HuH-7 (cell line): ENCODE measurements at regions not wholly inside any gene's neighbourhood (a gene's known extent, or its start where the extent isn't known, plus 50 kb on each side); places are given as distances from the start of the nearest gene placed in this dataset.

Source experiments
- DNase-seq: peaks from one replicate; pipeline ENCODE4 v3.0.0; 2011; ENCODE audit warnings: low spot score

DNA sequence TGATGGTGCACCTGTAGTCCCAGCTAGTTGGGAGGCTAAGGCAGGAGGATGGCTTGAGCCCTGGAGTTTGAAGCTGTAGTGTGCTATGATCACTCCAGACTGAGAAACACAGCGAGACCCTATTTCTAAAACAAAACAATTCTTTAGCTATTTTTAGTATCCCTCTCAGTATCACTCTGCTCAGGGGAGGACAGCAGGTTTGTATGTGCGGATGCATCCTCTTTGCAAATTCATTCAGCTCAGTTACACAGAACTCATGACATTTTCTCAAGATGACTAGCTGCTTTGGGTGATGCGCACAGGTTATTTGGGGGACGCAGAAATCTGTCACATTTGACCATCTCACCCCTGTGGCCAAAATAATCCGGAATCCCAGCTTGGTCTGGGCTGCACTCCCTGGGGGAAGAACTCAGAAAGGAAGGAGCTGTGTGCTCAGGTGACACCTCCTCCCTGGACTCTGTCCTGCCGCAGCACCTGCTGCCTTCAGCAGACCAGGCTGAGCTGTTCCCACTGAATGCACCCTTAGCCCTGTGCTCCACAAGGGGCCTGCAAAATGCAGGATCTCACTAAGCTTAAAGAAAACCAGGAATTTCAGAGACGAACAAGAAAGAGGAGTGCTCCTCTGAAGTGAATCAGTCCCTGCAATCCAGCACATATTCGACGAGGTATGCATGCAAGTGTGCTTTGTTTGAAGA is 89.5 kb upstream of the PGBD5 start:
- DNase-seq, result no peak

DNA sequence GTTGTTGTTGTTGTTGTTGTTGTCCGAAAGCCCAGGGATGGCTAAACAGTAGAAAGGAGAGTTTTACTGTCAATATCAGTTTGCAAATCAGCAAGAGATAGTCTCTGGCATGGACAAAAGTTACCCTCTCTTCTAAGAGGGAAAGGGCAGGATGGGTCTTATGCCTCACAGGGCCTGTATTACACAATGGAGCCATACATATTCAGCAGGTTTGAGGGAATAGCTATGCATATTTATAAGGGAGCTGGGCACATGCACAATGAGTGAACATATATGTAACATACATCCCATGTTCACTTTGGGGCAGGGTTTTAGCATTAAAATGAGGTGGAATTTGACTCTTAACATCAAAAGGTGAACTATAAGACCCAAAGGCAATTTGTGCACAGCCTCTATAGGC is 84.4 kb upstream of the PGBD5 start:
- no peak for DNase-seq

DNA sequence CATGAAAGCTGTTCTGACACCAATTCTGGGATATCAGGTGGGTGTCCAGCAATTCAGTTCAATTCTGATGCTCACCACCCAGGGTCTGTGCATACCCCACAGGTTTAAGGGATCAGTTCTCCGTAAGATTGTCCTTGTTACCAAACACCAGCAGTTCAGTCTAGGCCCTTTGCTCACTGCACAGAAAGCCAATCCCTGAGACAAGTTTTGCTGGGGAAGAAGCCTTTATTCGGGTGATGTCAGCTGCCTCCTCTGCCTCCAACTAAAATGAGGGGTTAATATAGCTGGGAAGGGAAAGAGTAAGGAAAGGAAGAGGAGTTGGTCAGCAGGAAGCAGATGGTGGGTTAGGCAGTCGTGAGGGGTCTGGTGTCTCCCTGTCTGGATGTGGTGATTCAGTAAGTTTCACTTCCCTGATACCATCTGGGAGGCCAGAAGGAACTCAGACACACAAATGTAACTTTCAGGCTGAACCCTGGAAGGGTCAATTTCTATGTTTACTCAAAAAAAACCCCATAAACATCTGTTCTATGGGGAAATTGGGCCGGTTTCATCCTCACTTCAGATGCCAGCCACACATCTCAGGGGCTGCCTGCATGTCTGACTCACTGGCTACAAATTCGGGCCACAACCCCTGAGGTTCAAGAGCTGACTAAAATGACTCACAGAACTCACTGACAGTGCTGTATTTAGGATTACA is 83.3 kb upstream of the PGBD5 start:
- DNase-seq, result no peak

DNA sequence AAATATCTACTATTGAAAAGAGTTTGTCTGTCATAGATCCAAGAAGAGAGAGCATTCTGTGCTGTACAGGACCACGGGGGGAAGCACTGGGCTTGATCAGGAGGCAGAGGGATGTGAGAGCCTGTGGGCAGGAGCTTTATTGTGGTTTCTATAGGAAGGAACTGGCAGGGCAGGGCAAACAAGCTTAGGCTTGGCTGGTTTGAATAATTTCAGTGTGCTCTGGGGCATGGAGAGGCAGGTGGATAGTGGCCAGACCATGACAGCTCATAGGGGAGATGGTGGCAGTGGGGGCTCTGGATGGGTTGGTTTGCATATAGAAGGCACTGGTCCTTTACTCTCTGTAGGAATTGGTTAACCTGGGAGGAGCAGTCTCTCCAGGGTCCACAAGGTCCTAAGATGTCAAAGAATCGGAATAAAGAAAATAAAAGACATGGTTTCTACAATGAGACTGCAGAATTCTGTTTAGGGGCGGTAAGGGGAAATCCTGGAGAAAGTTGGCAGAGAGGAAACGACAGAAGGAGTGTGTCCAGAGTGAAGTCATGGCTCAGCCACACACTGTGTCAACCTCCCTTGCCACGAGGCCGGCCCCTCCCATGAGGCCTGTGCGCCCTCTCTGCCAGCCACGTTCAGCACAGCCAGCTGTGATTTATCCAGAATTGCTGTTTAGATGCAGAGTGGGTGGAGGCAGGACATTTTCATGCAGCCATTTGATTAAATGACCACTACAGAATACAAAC is 81.7 kb upstream of the PGBD5 start:
- no peak for DNase-seq

DNA sequence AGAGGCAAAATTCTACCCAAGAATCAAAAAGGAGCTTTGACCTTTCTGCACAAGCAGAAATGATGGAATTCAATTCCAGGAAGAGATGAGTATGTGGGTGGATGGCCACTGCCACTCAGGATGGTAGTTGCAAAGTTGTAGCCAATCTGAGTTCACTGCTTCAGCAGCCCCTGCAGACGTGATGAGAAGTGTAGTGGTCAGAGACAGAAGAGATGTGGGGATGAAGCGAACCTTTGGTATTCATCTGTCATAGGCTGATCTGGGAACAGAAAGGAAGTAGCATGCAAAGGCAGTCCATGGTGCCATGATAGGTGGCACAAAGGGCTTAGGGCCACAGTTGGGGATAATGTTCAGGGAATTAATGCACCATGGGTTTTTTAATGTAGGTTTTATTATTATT is 81.1 kb upstream of the PGBD5 start:
- no peak for DNase-seq

DNA sequence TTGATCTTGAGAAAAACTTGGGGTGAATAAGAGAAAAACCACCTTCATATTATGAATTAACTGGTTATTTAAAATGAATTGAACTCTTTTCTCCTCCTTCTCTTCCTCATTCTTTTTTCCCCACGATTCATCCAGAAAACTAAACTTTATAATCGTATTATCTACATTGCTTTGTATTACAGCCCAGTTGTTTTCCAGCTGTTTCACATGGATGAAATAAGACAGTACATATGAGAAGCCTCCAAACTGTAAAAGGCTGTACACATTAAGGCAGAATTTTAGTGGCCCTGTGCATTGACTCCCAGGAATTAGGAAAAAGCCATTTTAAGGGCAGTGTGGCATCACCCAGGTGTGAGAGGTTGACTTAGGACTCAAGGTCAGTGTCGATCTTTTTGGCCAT is 80.3 kb upstream of the PGBD5 start:
- DNase-seq, result no peak

DNA sequence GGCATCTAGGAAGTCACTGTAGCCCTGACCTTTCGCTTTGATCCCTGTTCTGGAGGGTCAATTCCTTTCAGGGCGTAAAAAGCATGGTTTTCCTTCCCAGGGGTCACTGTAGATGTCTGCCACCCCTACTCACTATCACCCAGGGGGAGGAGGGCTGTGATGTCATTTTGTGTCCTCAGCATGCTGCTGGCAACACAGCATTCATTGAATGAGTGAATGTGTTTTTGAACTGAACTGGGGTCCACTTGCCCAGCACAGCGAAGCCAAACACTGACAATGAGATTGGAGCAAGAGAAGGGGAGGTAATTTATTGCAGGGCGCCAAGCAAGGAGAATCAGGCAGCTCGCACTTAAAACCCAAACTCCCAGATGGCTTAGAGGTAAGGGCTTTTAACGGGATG is 78.2 kb upstream of the PGBD5 start:
- DNase-seq, result no peak

DNA sequence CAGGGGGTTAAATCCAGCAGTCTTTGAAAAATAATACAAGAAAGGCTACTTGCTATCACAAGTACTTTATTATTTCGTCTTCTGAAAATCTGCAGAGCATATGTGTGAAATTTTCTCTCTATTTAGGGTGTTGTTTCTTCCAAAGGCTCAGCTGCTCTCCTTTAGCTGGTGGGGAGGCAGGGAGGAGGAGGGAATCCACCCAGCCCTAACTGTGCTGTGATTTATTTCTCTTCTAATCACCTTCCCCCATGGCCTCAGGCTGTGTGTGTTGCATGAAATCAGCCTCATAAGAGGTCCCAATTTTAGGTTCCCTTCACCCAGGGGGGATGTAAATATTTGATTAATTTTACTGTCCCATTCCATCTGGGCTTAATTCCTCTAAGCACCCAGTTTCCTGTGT is 77.6 kb upstream of the PGBD5 start:
- DNase-seq, result no peak

DNA sequence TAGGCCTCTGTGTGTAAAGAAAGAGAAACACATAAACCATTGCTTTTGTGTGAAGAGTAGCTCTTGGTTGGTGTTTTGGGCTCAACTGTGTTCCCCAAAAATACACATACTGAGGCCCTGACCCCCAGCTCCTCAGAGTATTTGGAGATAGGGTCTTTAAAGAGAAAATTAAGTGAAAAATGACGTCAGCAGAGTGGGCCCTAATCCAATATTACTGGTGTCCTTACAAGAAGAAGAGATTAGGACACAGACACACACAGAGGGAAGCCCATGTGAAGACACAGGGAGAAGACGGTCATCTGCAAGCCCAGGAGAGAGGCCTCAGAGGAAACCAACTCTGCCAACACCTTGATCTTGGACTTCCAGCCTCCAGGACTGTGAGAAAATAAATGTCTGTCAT is 76.9 kb upstream of the PGBD5 start:
- DNase-seq, result no peak

DNA sequence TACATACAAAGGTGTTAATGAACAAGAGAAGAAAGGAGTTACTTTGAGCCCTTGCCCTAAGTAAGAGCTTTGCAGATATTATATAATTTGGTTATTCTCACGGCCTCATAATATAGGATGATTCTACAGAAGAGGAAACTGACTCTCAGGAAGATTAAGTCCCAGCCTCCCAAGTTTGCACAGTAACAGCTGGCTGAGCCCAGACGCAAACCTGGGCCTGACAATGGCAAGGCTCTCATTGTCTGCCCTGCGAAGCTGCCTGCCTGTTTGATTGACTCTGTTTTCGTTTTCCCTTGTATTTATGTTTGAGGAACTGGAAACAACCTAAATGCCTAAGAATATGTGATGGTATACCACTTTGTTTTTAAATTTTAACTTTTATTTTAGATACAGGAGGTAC is 76.2 kb upstream of the PGBD5 start:
- DNase-seq, result no peak

DNA sequence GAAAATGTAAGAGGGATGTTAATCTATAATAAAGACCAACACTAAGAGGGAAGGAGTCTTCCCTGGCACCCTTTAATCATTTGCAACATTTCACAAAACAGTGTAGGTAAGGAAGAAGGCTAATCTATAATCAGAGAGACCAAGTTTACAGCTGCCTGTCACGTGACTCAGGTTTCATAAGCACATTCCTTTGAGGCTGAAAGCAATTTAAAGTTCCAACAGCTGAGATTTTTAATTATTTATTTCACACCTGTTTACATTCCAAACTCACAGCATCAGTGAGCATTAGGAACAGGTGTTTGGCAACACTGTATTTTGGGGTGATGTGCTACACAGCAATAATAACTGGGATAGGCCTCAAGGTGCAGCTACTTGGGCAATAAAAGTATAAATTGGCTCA is 75.7 kb upstream of the PGBD5 start:
- no peak for DNase-seq

DNA sequence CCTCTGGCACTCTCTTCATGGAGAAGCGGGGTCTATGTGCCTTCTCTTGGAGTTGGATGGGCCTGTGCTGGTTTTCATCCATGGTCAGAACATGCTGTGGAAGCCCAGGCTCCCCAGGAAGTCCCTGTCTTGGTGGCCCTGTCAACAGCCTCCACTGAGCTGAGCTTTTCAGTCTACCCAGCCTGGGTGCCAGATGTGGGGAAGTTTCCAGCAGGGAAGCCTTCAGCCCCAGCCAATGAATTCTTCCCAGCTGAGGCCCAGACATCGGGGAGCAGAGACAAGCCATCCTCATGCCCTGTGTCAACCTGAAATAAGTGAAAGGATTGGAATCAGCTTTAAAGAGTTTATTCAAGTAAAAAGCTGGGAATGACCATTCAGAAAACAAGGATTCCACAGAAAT is 75.1 kb upstream of the PGBD5 start:
- DNase-seq, result no peak

DNA sequence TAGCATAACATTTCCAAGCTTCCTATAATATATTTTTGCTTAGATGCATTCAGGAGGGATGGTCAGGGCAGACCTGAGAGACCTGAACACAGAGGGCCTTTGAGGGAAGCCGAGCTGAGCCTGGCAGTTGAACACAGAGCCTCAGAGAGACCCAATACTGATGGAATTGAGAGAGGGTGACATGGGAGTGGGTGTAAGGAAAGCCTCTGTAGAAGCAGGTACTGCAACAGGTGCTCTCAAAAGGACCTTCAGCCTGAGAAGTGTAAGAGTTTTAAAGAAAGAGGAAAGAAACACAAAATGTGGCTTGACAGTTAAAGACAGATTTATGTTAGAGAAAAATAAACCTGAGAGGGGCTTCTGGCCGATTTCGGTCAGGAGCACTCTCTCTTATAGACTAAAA is 73.9 kb upstream of the PGBD5 start:
- no peak for DNase-seq

DNA sequence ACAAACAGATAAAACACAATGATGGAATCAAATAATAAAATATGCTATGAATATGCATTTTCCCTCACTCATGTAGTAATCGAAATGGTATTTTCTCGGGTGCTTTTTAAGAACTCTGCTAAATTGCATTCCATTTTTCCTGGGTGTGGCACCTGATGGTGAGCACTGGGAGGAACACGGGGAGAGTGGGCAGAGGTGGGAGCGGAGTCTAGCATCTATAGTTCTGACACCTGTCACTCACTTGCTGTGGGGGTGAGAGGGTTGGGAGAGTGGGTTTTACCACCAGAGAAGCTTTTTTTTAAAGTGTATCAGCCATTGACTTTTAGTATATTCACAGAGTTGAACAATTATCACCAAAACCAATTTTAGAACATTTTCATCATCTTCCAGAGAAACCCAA is 73.4 kb upstream of the PGBD5 start:
- DNase-seq, result no peak

DNA sequence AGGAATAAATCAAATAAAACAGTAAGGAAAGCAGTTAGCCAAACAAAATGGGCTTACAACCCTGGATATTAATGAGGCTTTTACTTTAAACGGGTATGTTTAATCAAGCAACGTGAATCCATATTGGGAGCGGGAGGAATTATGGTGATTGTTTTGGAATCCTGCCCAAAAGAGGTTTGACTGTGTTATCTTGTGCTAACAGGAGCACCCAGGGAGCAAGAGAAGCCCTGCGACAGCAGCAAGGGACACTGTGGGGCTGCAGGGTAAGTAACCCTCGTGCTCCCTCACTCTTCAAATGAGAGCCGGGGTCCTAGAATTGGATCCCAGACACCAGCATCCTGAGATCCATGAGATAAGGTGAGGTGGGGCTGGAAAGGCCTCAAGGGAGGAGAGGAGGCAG is 72.6 kb upstream of the PGBD5 start:
- DNase-seq, result no peak

DNA sequence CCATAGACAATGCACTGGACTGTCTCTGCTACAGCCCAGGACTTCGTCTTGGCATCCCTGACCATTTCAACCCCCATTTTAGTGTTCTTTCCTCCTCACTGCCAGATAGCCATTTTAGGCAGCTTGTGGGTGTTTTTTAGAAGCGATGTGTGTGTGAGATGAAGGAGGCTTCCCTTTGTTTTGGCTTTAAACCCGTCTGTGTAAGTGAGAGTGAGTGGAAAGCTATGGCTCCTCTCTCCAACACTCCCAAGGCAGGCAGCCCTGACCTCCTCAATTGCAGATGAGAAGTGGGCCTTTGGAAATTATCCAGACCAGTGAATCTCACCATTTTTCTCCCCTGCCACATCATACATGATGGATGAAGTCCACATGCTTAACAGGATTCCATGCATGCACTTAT is 70.3 kb upstream of the PGBD5 start:
- DNase-seq, result no peak

DNA sequence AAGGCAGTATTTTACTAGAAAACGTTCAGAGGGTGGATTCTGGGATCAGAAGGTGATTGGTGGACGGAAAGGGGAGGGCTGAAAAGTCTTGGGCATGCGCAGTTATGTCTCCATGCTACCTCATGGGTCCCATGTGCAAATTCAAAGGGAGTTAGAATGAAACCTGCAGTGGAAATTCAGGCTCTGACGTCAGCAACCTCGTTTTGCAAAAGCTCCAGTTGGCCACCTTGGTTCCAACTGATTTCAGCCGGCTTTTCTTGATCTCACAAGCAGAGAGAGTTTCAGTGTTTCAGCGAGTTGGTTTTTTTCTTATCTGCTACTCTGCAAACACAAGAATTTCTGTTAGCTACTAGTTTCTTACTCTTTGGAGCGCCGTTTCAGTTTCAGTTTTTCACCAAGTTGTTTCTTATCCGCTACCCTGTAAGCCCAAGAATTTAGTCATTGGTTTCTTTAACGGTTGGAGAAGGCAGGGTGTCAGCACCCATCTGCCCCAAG is 69.8 kb upstream of the PGBD5 start:
- DNase-seq, result no peak

DNA sequence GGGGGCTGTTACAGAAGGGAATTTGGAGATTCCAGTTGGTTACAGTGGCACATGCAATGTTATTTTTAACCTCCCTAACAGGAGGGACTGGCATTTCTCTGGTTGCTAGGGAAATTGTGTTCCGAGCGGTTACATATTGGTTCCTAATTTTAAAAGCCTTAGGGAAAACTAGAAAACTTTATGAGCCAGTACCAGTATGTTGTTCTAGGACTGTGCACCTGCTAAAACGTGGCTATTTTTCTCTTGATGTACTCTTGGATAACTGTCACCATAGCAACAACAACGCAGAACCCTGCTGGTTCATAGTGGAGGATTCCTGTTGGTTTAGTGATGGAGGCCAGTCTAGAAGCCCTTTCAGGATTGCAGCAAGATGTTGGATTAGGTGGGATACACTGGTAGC is 68.9 kb upstream of the PGBD5 start:
- no peak for DNase-seq

DNA sequence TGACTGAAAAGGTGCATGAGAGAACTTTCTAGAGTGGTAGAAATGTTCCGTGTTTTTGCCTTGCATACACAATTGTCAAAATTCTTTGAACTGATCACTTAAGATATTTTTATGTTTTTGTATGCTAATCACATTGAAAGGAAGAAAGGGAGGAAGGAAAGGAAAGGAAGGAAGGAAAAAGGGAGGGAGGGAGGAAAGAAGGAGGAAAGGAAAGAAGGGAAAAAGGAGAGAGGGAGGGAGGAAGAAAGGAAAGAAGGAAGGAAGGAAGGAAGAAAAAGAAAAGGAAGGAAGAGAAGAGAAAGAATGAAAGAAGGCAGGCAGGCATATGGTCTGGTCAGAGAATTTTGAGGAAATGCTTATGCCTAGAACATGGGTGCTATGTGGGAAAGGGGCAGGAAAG is 68.4 kb upstream of the PGBD5 start:
- DNase-seq, result no peak

DNA sequence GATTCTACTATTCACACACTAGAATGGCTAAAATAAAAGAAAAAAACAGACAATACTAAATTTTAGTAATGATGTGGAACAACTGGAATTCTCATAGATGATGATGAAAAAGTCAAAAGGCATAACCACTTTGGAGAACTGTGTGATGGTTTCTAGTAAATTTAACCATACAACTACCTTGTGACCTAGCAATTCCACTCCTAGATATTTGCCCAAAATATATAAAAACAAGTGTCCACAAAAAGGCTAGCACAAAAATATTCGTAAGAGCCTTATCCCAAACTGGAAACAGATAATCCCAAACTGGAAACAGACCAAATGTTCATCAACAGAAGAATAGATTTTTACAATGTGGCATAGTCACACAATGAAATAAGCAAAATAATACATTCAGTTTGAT is 67.9 kb upstream of the PGBD5 start:
- no peak for DNase-seq

DNA sequence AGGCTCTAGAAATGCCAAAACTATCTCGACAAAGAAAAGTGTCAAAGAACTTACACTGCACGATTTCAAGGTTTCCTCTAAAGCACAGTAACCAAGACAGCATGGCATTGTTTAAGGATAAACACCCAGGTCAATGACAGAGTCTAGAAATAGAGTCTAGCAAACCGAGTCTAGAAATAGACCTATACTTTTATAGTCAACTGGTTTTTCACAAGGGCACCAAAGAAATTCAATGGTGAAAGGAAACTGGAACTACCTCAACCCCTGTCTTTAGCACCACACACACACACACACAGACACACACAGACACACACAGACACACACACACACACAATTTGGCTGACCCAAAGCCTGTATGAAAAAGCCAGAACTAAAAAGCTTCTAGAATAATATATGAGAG is 67.1 kb upstream of the PGBD5 start:
- no peak for DNase-seq

DNA sequence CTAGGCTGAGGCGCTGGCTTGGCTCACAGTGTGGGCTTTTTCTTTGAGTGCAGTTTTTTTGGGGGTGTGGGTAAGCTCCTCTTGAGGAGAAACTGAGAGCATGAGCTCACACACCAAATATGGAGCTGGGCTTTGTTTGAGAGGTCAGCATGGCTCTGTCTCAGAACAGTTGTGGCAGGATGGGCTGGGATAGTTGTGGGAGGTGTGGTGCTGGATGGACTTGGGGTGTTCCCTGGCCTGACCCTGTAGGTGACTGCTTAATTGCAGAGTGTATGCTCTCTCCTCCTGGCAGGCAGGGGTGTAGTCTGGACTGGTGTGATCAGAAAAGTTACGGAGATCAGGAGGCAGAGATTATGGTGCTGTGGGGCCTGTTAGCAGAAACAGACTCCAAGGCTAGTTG is 64.3 kb upstream of the PGBD5 start:
- no peak for DNase-seq

DNA sequence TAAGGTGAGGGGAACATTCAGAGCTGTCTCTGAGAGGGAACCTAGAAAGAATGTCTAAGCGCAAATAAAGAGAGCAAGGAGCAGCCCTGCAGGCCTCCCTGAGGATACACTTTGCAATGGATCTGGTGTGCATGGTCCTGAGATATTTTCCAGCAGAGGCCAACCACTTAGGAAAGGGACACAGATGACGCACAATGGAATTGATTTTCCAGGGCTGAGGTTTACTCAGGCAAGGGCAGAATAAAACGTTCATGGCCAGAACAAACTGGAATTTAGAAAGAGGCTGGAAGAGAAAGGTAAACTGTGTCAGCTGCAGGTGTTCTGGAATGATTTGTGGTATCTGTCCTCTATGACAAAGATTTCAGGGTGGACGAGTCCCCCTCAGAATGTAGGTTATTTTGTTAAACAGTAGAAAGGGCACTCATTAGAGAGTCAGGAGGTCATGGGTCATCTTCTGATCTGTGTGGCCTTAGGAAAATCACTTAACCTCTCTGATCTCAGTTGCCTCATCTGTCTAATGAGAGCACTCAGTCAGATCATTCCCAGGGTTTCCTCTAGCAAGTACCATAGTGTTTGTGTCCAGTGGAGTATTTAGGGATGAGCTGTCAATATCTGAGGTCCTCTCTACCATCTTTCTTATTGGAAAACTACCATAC is 61.8 kb upstream of the PGBD5 start:
- no peak for DNase-seq
